ENCODE measurements at regions not wholly inside any gene's neighbourhood (a gene's known extent, or its start where the extent isn't known, plus 50 kb on each side); places are given as distances from the start of the nearest gene placed in this dataset.

- TF ChIP-seq RNF2 (IDR thresholded peaks at IDR 0.05; ENCODE audit: borderline replicate concordance, low read depth, low read length, missing control alignments, poor library complexity, severe bottlenecking) (no peak), BRCA1 (IDR thresholded peaks at IDR 0.05; ENCODE audit: low read depth, low read length) (no peak), EGR1 (IDR thresholded peaks at IDR 0.05; ENCODE audit: borderline replicate concordance, low read depth, low read length) (no peak)
- TF ChIP-seq, protein P1, sequence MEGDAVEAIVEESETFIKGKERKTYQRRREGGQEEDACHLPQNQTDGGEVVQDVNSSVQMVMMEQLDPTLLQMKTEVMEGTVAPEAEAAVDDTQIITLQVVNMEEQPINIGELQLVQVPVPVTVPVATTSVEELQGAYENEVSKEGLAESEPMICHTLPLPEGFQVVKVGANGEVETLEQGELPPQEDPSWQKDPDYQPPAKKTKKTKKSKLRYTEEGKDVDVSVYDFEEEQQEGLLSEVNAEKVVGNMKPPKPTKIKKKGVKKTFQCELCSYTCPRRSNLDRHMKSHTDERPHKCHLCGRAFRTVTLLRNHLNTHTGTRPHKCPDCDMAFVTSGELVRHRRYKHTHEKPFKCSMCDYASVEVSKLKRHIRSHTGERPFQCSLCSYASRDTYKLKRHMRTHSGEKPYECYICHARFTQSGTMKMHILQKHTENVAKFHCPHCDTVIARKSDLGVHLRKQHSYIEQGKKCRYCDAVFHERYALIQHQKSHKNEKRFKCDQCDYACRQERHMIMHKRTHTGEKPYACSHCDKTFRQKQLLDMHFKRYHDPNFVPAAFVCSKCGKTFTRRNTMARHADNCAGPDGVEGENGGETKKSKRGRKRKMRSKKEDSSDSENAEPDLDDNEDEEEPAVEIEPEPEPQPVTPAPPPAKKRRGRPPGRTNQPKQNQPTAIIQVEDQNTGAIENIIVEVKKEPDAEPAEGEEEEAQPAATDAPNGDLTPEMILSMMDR (IDR thresholded peaks at IDR 0.05; ENCODE audit: control extremely low read depth in 1 of 3, insufficient read depth in 1 of 3, low read depth in 1 of 3, low read length in 3 of 3): no peak
Observed at GRCh38 chr5:35416217-35416988, 186.1 kb upstream of the PRLR start.

Measured in H1 (cell line).